RKO (cell line): ENCODE measurements at regions not wholly inside any gene's neighbourhood (a gene's known extent, or its start where the extent isn't known, plus 50 kb on each side); places are given as distances from the start of the nearest gene placed in this dataset.

Experiments
- DNase-seq: peaks from one replicate; pipeline ENCODE4 v3.0.0-alpha.2; 2016; ENCODE audit warnings: low spot score

GRCh38 chr18:64253222-64253621 lies 104.3 kb upstream of the LINC00305 start:
- no peak for DNase-seq

GRCh38 chr18:64248836-64249235 lies 99.9 kb upstream of the LINC00305 start:
- DNase-seq = no peak

- DNase-seq = no peak
These were observed 96.4 kb upstream of the LINC00305 start for GRCh38 chr18:64245126-64245861.

DNA sequence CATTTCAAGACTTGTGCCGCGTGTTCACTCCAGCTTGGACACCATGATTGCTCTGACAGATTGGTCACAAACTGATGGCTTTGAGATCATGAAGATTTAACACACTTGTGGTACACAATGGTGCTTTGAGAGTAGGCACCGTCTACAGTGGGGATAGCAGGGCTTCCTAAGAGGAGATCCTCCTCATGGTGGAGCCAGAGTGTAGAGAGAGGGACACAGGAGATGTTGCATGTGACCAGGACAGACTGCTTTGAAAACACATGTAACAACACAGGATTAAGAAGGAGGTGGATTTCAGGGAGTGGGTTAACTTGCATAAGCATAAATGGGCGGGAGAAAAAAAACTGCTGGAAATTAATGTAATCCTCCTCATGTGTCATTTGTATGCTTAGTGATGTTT lies 95.7 kb upstream of the LINC00305 start:
- DNase-seq = no peak

DNA sequence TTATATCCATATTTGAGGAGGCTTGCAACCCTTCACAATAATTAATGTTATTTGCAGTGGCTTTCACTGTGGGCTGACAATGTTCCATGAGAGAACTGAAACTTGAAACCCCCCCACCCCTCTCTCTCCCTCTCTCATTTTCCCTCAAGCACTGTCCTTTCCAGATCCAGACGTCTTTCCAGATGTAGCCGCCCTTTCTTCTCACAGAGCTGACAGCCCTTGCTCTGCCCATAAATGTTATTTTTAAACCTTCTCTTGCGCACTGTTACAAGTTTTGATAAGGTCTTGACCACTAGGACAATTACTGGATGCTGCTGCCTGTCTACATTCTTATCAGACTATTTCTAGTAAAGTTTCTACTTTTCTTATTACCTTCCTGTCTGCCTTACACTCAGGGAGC lies 91.4 kb upstream of the LINC00305 start:
- no peak for DNase-seq

DNA sequence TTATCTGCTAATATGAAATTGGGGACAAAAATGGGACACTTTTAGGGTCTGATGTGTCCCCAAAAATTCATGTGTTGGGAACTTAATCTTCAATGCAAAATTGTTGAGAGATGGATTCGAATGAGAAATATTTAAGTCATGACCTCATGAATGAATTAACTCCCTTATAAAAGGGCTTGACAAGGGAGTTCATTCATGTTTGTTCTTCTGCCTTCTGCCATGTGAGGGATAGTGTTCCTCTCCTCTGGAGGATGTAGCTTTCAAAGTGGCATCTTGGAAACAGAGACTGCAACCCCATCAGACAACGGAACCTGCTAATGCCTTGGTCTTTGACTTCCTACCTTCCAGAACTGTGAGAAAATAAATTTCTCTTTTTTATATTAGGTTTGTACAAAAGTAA lies 89.2 kb upstream of the LINC00305 start:
- no peak for DNase-seq

GRCh38 chr18:64234321-64234720 lies 85.4 kb upstream of the LINC00305 start:
- DNase-seq = no peak

GRCh38 chr18:64233851-64234250 lies 85.0 kb upstream of the LINC00305 start:
- DNase-seq = no peak

DNA sequence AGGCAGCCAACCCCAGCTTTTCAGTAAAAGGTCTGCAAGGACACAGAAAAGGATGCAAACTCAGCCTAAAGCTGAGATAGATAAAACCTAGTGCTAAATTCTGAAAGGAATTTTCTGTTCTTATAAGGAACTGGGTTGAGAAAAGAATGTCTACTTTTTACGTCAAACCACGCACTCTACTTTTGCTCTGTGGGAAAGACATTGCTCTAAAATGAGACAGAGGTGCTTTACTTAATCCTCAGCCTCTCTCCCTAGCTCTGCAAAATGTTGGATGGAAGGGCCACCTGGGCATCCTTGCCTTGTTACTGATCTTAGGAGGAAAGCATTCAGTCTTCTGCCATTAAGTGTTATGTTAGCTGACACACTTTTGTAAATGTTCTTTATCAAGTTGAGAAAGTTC lies 72.1 kb upstream of the LINC00305 start:
- DNase-seq = no peak

DNA sequence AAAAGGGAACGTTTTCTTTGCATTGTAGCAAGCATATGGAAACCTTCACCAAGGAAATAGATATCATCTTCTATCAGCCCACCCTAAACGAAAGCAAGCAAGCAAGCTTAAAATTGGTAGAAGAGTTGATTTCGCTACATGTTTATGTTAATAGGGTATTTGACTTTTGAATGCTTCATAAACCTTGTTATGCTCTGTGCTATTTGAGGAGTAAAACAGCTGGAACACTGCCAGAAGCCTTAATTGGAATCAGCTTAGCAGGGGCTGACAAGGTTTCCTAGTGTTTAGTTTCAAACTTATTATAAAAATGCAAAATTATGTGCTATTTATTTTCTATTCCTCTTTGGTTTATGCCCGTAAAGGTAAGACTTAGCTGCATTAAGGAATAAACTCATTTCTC lies 70.6 kb upstream of the LINC00305 start:
- no peak for DNase-seq

- no peak for DNase-seq
These were observed 61.6 kb upstream of the LINC00305 start for GRCh38 chr18:64210401-64210949.

DNA sequence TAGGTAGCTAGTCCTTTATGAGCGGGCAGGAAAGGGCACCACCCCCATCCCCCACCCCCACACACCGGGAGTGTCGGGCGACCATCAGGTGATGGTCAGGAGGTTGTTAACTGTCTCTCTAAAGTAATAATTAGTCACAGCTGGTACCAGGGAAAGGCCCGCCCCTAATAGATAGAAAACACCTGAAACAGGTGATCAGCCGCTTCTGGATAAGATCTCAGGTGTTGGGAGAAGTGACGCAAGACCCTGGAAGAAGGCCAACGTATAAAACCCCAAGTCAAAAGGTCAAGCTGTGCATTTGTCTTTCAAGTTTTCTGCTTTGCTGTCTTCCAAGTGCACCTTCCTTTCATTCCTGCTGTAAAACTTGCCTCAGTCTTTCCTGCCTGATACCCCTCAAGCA lies 59.6 kb upstream of the LINC00305 start:
- no peak for DNase-seq

GRCh38 chr18:64207820-64208219 lies 58.9 kb upstream of the LINC00305 start:
- DNase-seq = no peak

- no peak for DNase-seq
These were observed 54.4 kb upstream of the LINC00305 start for GRCh38 chr18:64203295-64203694.

- no peak for DNase-seq
These were observed 54.0 kb upstream of the LINC00305 start for GRCh38 chr18:64202863-64203262.

DNA sequence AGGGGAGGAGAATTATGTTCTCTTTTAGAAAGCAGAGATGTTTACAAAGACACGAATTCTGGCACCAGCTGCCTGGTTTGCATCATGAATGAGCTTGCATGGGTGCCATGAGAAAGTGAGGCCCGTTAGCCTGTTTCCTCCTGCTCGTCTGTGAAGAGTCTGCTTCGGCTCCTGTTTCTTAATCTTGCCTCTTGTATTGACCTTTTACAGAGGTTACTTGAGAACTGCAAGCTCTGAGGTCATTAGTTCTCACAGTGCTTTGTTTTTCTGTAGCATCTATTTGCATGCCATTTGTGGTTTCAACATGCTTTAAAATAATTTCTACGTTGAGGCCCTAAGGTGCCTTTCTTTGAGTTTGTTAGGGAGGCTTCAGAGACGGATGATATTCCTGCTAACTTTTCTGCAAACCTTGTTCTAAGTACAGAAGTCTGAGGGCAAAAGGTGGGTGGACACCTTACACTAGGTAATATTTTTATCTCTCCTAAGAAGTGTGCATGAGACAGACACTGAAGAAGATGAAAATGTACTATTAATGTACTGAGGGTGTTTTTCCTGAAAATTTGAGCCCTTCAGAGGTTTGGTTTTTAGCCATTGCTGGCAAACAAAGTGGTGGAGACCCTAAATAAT lies 53.4 kb upstream of the LINC00305 start:
- no peak for DNase-seq

GRCh38 chr18:64201781-64202180 lies 52.9 kb upstream of the LINC00305 start:
- DNase-seq = no peak

DNA sequence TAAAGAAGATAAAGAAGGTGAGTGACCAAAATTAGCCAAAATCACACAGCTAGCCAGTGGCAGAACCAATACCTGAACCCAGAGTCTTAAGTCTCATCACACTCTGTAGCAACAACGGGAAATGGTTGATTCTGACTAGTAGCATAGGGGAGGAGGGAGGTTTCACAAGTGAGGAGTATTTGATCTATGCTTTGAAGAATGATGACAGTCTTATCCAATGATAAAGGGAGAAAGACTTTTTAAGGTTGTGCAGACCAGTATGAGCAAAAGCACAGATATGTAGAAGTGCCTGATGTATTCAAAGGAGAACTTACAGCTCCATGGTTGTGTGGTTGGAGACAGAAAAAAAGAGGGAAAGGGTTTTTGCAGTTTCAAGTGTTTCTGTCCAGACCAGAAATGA lies 50.7 kb upstream of the LINC00305 start:
- DNase-seq = no peak
